IPS DF 19.7 (cell line): ENCODE measurements at regions not wholly inside any gene's neighbourhood (a gene's known extent, or its start where the extent isn't known, plus 50 kb on each side); places are given as distances from the start of the nearest gene placed in this dataset.

ENCODE experiments used
- DNase-seq: peaks from one replicate; pipeline ENCODE4 v3.0.0-alpha.2; 2013; ENCODE audit warnings: low read depth, low spot score

GRCh38 chr14:101118746-101119591, 215.4 kb upstream of the RTL1 start:
- DNase-seq, result no peak

GRCh38 chr14:101119830-101120571, 216.5 kb upstream of the RTL1 start:
- DNase-seq, result no peak

GRCh38 chr14:101120641-101121507, 217.4 kb upstream of the RTL1 start:
- no peak for DNase-seq

- DNase-seq, result no peak
These were observed 218.1 kb upstream of the RTL1 start for GRCh38 chr14:101121508-101122139.

- DNase-seq, result no peak
These were observed 219.0 kb upstream of the RTL1 start for GRCh38 chr14:101122237-101123141.

GRCh38 chr14:101123618-101124510, 220.3 kb upstream of the RTL1 start:
- DNase-seq, result no peak

GRCh38 chr14:101124815-101125214, 221.3 kb upstream of the RTL1 start:
- DNase-seq, result no peak

GRCh38 chr14:101125313-101125712, 221.8 kb upstream of the RTL1 start:
- no peak for DNase-seq

GRCh38 chr14:101125719-101126651, 222.5 kb upstream of the RTL1 start:
- no peak for DNase-seq

GRCh38 chr14:101126731-101127130, 223.2 kb upstream of the RTL1 start:
- DNase-seq, result no peak

- DNase-seq, result no peak
These were observed 223.7 kb upstream of the RTL1 start for GRCh38 chr14:101127224-101127623.

- no peak for DNase-seq
These were observed 225.2 kb upstream of the RTL1 start for GRCh38 chr14:101128478-101129321.

- DNase-seq, result no peak
These were observed 226.1 kb upstream of the RTL1 start for GRCh38 chr14:101129521-101130167.

- no peak for DNase-seq
These were observed 227.3 kb upstream of the RTL1 start for GRCh38 chr14:101130861-101131260.

GRCh38 chr14:101131451-101131916, 228.0 kb upstream of the RTL1 start:
- DNase-seq, result no peak

GRCh38 chr14:101132051-101132571, 228.6 kb upstream of the RTL1 start:
- no peak for DNase-seq
